IMR-90 (cell line): ENCODE measurements at regions not wholly inside any gene's neighbourhood (a gene's known extent, or its start where the extent isn't known, plus 50 kb on each side); places are given as distances from the start of the nearest gene placed in this dataset.

Experiments
- ATAC-seq: fragments of 200-7000 bp; cut with Tn5 transposase; 2 replicates; pipeline ENCODE4 v1.9.1; 2020; ENCODE audit warnings: low read depth, mild to moderate bottlenecking, moderate library complexity
- BruUV-seq: library from RNA; stranded (reverse); fragments of 400-500 nt; replicated peaks from 2 replicates; lab custom pipeline; 2021; lab: Mats Ljungman, UMichigan
- CTCF ChIA-PET: fragments of 300-600 bp; formaldehyde crosslinking; extraction: SDS; loops from one replicate; lab custom pipeline; 2021; ENCODE audit warnings: antibody characterized with exemption; lab: Yijun Ruan, JAX
- POLR2A ChIA-PET: fragments of 300-600 bp; sonication (Branson Sonifier 250); formaldehyde crosslinking; loops from one replicate; lab custom pipeline; 2022; ENCODE audit warnings: antibody characterized with exemption; ENCODE audit not compliant: unreplicated experiment; lab: Charles Lee
- DNase-seq: peaks from one replicate; pipeline ENCODE4 v3.0.0; 2013
- H2AFZ ChIP-seq: replicated peaks from 2 replicates; pipeline ENCODE3; 2013; ENCODE audit warnings: low read length, mild to moderate bottlenecking; ENCODE audit not compliant: poor library complexity
- H2AK5ac ChIP-seq: 2 replicates; pipeline ENCODE4 v1.6.1; 2013; ENCODE audit warnings: low read depth, low read length, inconsistent platforms
- H2AK9ac ChIP-seq: replicated peaks from 2 replicates; pipeline ENCODE3; 2013; ENCODE audit warnings: mild to moderate bottlenecking, low read depth, low read length, moderate library complexity; ENCODE audit not compliant: poor library complexity
- H2BK120ac ChIP-seq: 2 replicates; pipeline ENCODE4 v1.6.1; 2013; ENCODE audit warnings: low read depth, low read length, inconsistent platforms
- H2BK15ac ChIP-seq: 3 replicates; pipeline ENCODE4 v1.6.1; 2013; ENCODE audit warnings: low read depth, low read length, inconsistent platforms
- H2BK20ac ChIP-seq: 2 replicates; pipeline ENCODE4 v1.6.1; 2013; ENCODE audit warnings: low read depth, mild to moderate bottlenecking, inconsistent platforms, low read length, moderate library complexity
- H2BK5ac ChIP-seq: 2 replicates; pipeline ENCODE4 v1.6.1; 2013; ENCODE audit warnings: mild to moderate bottlenecking, low read depth, low read length, inconsistent platforms; ENCODE audit not compliant: poor library complexity, severe bottlenecking
- H3K14ac ChIP-seq: replicated peaks from 2 replicates; pipeline ENCODE4 v1.6.1; 2013; ENCODE audit warnings: low read depth, low read length, inconsistent platforms
- H3K18ac ChIP-seq: 2 replicates; pipeline ENCODE4 v1.6.1; 2013; ENCODE audit warnings: low read depth, low read length, control low read depth
- H3K23ac ChIP-seq: 2 replicates; pipeline ENCODE4 v1.6.1; 2013; ENCODE audit warnings: low read depth, low read length, inconsistent platforms
- H3K27ac ChIP-seq: 2 replicates; pipeline ENCODE4 v1.5.1; 2013; ENCODE audit warnings: mild to moderate bottlenecking, control low read depth, low read length; ENCODE audit not compliant: insufficient read depth
- H3K27me3 ChIP-seq: 2 replicates; pipeline ENCODE4 v1.6.1; 2013; ENCODE audit warnings: low read length; ENCODE audit not compliant: control insufficient read depth, insufficient read depth
- H3K36me3 ChIP-seq: 2 replicates; pipeline ENCODE4 v1.6.1; 2013; ENCODE audit warnings: low read length, mixed read lengths; ENCODE audit not compliant: control insufficient read depth, insufficient read depth
- H3K4ac ChIP-seq: 2 replicates; pipeline ENCODE4 v1.6.1; 2013; ENCODE audit warnings: low read depth, low read length, inconsistent platforms
- H3K4me1 ChIP-seq: 2 replicates; pipeline ENCODE4 v1.6.1; 2013; ENCODE audit warnings: low read length, mixed read lengths; ENCODE audit not compliant: control insufficient read depth, insufficient read depth
- H3K4me2 ChIP-seq: 2 replicates; pipeline ENCODE4 v1.6.1; 2013; ENCODE audit warnings: low read depth, mild to moderate bottlenecking, control low read depth, low read length, moderate library complexity
- H3K4me3 ChIP-seq: 2 replicates; pipeline ENCODE4 v1.5.1; 2013; ENCODE audit warnings: low read depth, mild to moderate bottlenecking, control low read depth, low read length, moderate library complexity; ENCODE audit not compliant: insufficient read depth
- H3K56ac ChIP-seq: 2 replicates; pipeline ENCODE4 v1.6.1; 2013; ENCODE audit warnings: low read length, inconsistent platforms; ENCODE audit not compliant: insufficient read depth; ENCODE audit errors: extremely low read depth
- H3K79me1 ChIP-seq, 2 experiments: 2 replicates each; pipeline ENCODE4 v1.6.1; 2013; ENCODE audit warnings: low read length in 2 of 2, inconsistent platforms in 1 of 2, low read depth in 1 of 2
- H3K9ac ChIP-seq: 2 replicates; pipeline ENCODE4 v1.6.1; 2013; ENCODE audit warnings: low read depth, low read length, control low read depth
- H3K9me1 ChIP-seq: 2 replicates; pipeline ENCODE4 v1.6.1; 2013; ENCODE audit warnings: low read length, inconsistent platforms; ENCODE audit not compliant: insufficient read depth
- H3K9me3 ChIP-seq: 2 replicates; pipeline ENCODE4 v1.6.1; 2013; ENCODE audit warnings: low read length; ENCODE audit not compliant: control insufficient read depth, insufficient read depth
- H4K20me1 ChIP-seq: 2 replicates; pipeline ENCODE4 v1.6.1; 2013; ENCODE audit warnings: low read length, inconsistent platforms; ENCODE audit not compliant: insufficient read depth
- H4K5ac ChIP-seq: 2 replicates; pipeline ENCODE4 v1.6.1; 2013; ENCODE audit warnings: mild to moderate bottlenecking, low read depth, low read length, control low read depth
- H4K8ac ChIP-seq, 2 experiments: 2 replicates each; pipeline ENCODE4 v1.6.1; 2013; ENCODE audit warnings: low read depth in 2 of 2, low read length in 2 of 2, control low read depth in 1 of 2, inconsistent platforms in 1 of 2
- H4K91ac ChIP-seq: 2 replicates; pipeline ENCODE4 v1.6.1; 2013; ENCODE audit warnings: low read depth, low read length, inconsistent platforms; ENCODE audit not compliant: insufficient read depth
- BHLHE40 ChIP-seq: fragments of 150-350 bp; IDR thresholded peaks from 2 replicates; pipeline ENCODE4 v1.6.1; 2016; ENCODE audit warnings: mild to moderate bottlenecking, low read depth, low read length
- CEBPB ChIP-seq: IDR thresholded peaks from 2 replicates; pipeline ENCODE4 v1.6.1; 2012; ENCODE audit warnings: low read depth, low read length, improper control_type of control experiment
- RCOR1 ChIP-seq: IDR thresholded peaks from 2 replicates; pipeline ENCODE4 v1.6.1; 2012; ENCODE audit warnings: mild to moderate bottlenecking, low read length, improper control_type of control experiment; ENCODE audit not compliant: insufficient replicate concordance
- WGBS, 2 experiments: methylation state at CpG; one replicate each; pipeline versions ENCODE4 v1.1.5 to v1.1.7; 2013; ENCODE audit warnings: missing lambda C conversion rate in 2 of 2; ENCODE audit not compliant: insufficient read length in 1 of 2; ENCODE audit errors: extremely low coverage in 2 of 2; 5-methylcytosine and 5-hydroxymethylcytosine counted together
- dilution Hi-C: fragments of 300-500 bp; cut with HindIII; formaldehyde crosslinking; loops from one replicate; pipeline ENCODE4 v1.14.3; 2018; ENCODE audit warnings: low sequenced_read_pairs; ENCODE audit not compliant: unreplicated experiment
- in situ Hi-C: fragments of 300-500 bp; cut with MboI; formaldehyde crosslinking; loops from 3 replicates; pipeline ENCODE4 v1.14.3; 2019; ENCODE audit warnings: low sequenced_read_pairs, inconsistent platforms, mixed read lengths
- intact Hi-C: fragments of 100-400 bp; cut with micrococcal nuclease; formaldehyde crosslinking; loops from 2 replicates; pipeline ENCODE4 v1.10.0; 2022

DNA sequence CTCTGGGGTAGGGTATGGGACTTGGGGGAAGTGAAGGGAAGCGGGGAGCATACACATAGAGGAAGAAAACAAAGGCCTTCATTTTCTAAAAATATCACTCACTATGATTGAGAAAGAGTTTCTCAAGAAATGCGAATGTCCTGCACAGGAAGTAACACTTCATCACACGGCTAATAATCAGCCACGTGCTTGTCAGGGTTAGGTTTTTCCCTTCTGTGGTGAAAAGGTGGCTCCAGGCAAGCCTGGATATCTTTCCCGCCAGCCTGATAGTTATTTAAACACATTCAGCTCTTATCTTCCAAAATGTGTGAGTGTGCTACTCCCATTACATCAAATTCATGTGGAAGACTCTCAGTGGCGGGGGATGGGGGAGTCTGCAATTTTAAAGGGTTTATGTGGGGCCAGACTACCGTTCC lies 166.4 kb upstream of the ADO start:
- H3K27me3 ChIP-seq: no peaks in the 10 kb centered on the region
- H3K14ac ChIP-seq: no peak overlapping the region
- H3K4me3 ChIP-seq: no peak overlapping the region
- H3K23ac ChIP-seq: 0 out of 2 replicates have a peak overlapping the region, but pooled peaks have one; percentile 35
- no peak overlapping the region for H3K9ac ChIP-seq
- DNase-seq (peak; percentile 19), ATAC-seq (no peak)
- peak overlapping the region; percentile 24; the same call in 1 of the 2 replicates for H2BK120ac ChIP-seq
- dilution Hi-C loops (no loop called here), intact Hi-C loops (no loop called here), in situ Hi-C loops (no loop called here)
- WGBS, 2 experiments: no CpG with 5 or more reads among the region's 7 CpGs
- H3K27ac ChIP-seq: no peak overlapping the region
- H4K20me1 ChIP-seq: no peaks in the 10 kb centered on the region
- H2BK20ac ChIP-seq: no peak overlapping the region
- H3K9me1 ChIP-seq: no peaks in the 10 kb centered on the region; the same call in 1 of the 2 replicates
- H3K36me3 ChIP-seq: no peaks in the 10 kb centered on the region
- H2AFZ ChIP-seq: peak overlapping the region; percentile 69
- H4K5ac ChIP-seq: no peak overlapping the region; the same call in 1 of the 2 replicates
- H3K4me2 ChIP-seq: peak overlapping the region; percentile 92
- H3K79me1 ChIP-seq: no peaks in the 10 kb centered on the region
- H3K18ac ChIP-seq: no peak overlapping the region
- 0 out of 2 replicates have a peak, but pooled peaks have one; percentile 31 for TF ChIP-seq CEBPB
- peak; percentile 67 for TF ChIP-seq BHLHE40
- TF ChIP-seq RCOR1: no peak
- no peak overlapping the region for H3K56ac ChIP-seq
- H3K4me1 ChIP-seq: peaks cover 4% of the 10 kb centered on the region; the same call in 1 of the 2 replicates
- no peak overlapping the region for H2AK9ac ChIP-seq
- peak overlapping the region in 1 of 2 experiments; percentile 58; a peak in 2 of 4 replicates for H4K8ac ChIP-seq
- ChIA-PET POLR2A (no interaction called here), CTCF (interaction anchor here (0.6 to 0.7 kb wide), 2 partner anchors 282 to 1084 kb away, joined by 3 read pairs; no protein-coding TSS in a partner anchor)
- peak overlapping the region; percentile 13; the same call in 1 of the 2 replicates for H3K4ac ChIP-seq
- no peak overlapping the region for H4K91ac ChIP-seq
- peak overlapping the region; percentile 27 for H2BK5ac ChIP-seq
- H3K9me3 ChIP-seq: no peaks in the 10 kb centered on the region
- no peak overlapping the region for H2AK5ac ChIP-seq
- no peak overlapping the region for H2BK15ac ChIP-seq
- BruUV-seq: no TSS peak
